IMR-90 (cell line): ENCODE measurements at regions not wholly inside any gene's neighbourhood (a gene's known extent, or its start where the extent isn't known, plus 50 kb on each side); places are given as distances from the start of the nearest gene placed in this dataset.

ENCODE experiments used
- ATAC-seq: fragments of 200-7000 bp; cut with Tn5 transposase; 2 replicates; pipeline ENCODE4 v1.9.1; 2020; ENCODE audit warnings: low read depth, mild to moderate bottlenecking, moderate library complexity
- BruUV-seq: library from RNA; stranded (reverse); fragments of 400-500 nt; replicated peaks from 2 replicates; lab custom pipeline; 2021; lab: Mats Ljungman, UMichigan
- CTCF ChIA-PET: fragments of 300-600 bp; formaldehyde crosslinking; extraction: SDS; loops from one replicate; lab custom pipeline; 2021; ENCODE audit warnings: antibody characterized with exemption; lab: Yijun Ruan, JAX
- POLR2A ChIA-PET: fragments of 300-600 bp; sonication (Branson Sonifier 250); formaldehyde crosslinking; loops from one replicate; lab custom pipeline; 2022; ENCODE audit warnings: antibody characterized with exemption; ENCODE audit not compliant: unreplicated experiment; lab: Charles Lee
- DNase-seq: peaks from one replicate; pipeline ENCODE4 v3.0.0; 2013
- H2AFZ ChIP-seq: replicated peaks from 2 replicates; pipeline ENCODE3; 2013; ENCODE audit warnings: low read length, mild to moderate bottlenecking; ENCODE audit not compliant: poor library complexity
- H2AK5ac ChIP-seq: 2 replicates; pipeline ENCODE4 v1.6.1; 2013; ENCODE audit warnings: low read depth, low read length, inconsistent platforms
- H2AK9ac ChIP-seq: replicated peaks from 2 replicates; pipeline ENCODE3; 2013; ENCODE audit warnings: mild to moderate bottlenecking, low read depth, low read length, moderate library complexity; ENCODE audit not compliant: poor library complexity
- H2BK120ac ChIP-seq: 2 replicates; pipeline ENCODE4 v1.6.1; 2013; ENCODE audit warnings: low read depth, low read length, inconsistent platforms
- H2BK15ac ChIP-seq: 3 replicates; pipeline ENCODE4 v1.6.1; 2013; ENCODE audit warnings: low read depth, low read length, inconsistent platforms
- H2BK20ac ChIP-seq: 2 replicates; pipeline ENCODE4 v1.6.1; 2013; ENCODE audit warnings: low read depth, mild to moderate bottlenecking, inconsistent platforms, low read length, moderate library complexity
- H2BK5ac ChIP-seq: 2 replicates; pipeline ENCODE4 v1.6.1; 2013; ENCODE audit warnings: mild to moderate bottlenecking, low read depth, low read length, inconsistent platforms; ENCODE audit not compliant: poor library complexity, severe bottlenecking
- H3K14ac ChIP-seq: replicated peaks from 2 replicates; pipeline ENCODE4 v1.6.1; 2013; ENCODE audit warnings: low read depth, low read length, inconsistent platforms
- H3K18ac ChIP-seq: 2 replicates; pipeline ENCODE4 v1.6.1; 2013; ENCODE audit warnings: low read depth, low read length, control low read depth
- H3K23ac ChIP-seq: 2 replicates; pipeline ENCODE4 v1.6.1; 2013; ENCODE audit warnings: low read depth, low read length, inconsistent platforms
- H3K27ac ChIP-seq: 2 replicates; pipeline ENCODE4 v1.5.1; 2013; ENCODE audit warnings: mild to moderate bottlenecking, control low read depth, low read length; ENCODE audit not compliant: insufficient read depth
- H3K27me3 ChIP-seq: 2 replicates; pipeline ENCODE4 v1.6.1; 2013; ENCODE audit warnings: low read length; ENCODE audit not compliant: control insufficient read depth, insufficient read depth
- H3K36me3 ChIP-seq: 2 replicates; pipeline ENCODE4 v1.6.1; 2013; ENCODE audit warnings: low read length, mixed read lengths; ENCODE audit not compliant: control insufficient read depth, insufficient read depth
- H3K4ac ChIP-seq: 2 replicates; pipeline ENCODE4 v1.6.1; 2013; ENCODE audit warnings: low read depth, low read length, inconsistent platforms
- H3K4me1 ChIP-seq: 2 replicates; pipeline ENCODE4 v1.6.1; 2013; ENCODE audit warnings: low read length, mixed read lengths; ENCODE audit not compliant: control insufficient read depth, insufficient read depth
- H3K4me2 ChIP-seq: 2 replicates; pipeline ENCODE4 v1.6.1; 2013; ENCODE audit warnings: low read depth, mild to moderate bottlenecking, control low read depth, low read length, moderate library complexity
- H3K4me3 ChIP-seq: 2 replicates; pipeline ENCODE4 v1.5.1; 2013; ENCODE audit warnings: low read depth, mild to moderate bottlenecking, control low read depth, low read length, moderate library complexity; ENCODE audit not compliant: insufficient read depth
- H3K56ac ChIP-seq: 2 replicates; pipeline ENCODE4 v1.6.1; 2013; ENCODE audit warnings: low read length, inconsistent platforms; ENCODE audit not compliant: insufficient read depth; ENCODE audit errors: extremely low read depth
- H3K79me1 ChIP-seq, 2 experiments: 2 replicates each; pipeline ENCODE4 v1.6.1; 2013; ENCODE audit warnings: low read length in 2 of 2, inconsistent platforms in 1 of 2, low read depth in 1 of 2
- H3K9ac ChIP-seq: 2 replicates; pipeline ENCODE4 v1.6.1; 2013; ENCODE audit warnings: low read depth, low read length, control low read depth
- H3K9me1 ChIP-seq: 2 replicates; pipeline ENCODE4 v1.6.1; 2013; ENCODE audit warnings: low read length, inconsistent platforms; ENCODE audit not compliant: insufficient read depth
- H3K9me3 ChIP-seq: 2 replicates; pipeline ENCODE4 v1.6.1; 2013; ENCODE audit warnings: low read length; ENCODE audit not compliant: control insufficient read depth, insufficient read depth
- H4K20me1 ChIP-seq: 2 replicates; pipeline ENCODE4 v1.6.1; 2013; ENCODE audit warnings: low read length, inconsistent platforms; ENCODE audit not compliant: insufficient read depth
- H4K5ac ChIP-seq: 2 replicates; pipeline ENCODE4 v1.6.1; 2013; ENCODE audit warnings: mild to moderate bottlenecking, low read depth, low read length, control low read depth
- H4K8ac ChIP-seq, 2 experiments: 2 replicates each; pipeline ENCODE4 v1.6.1; 2013; ENCODE audit warnings: low read depth in 2 of 2, low read length in 2 of 2, control low read depth in 1 of 2, inconsistent platforms in 1 of 2
- H4K91ac ChIP-seq: 2 replicates; pipeline ENCODE4 v1.6.1; 2013; ENCODE audit warnings: low read depth, low read length, inconsistent platforms; ENCODE audit not compliant: insufficient read depth
- BHLHE40 ChIP-seq: fragments of 150-350 bp; IDR thresholded peaks from 2 replicates; pipeline ENCODE4 v1.6.1; 2016; ENCODE audit warnings: mild to moderate bottlenecking, low read depth, low read length
- CEBPB ChIP-seq: IDR thresholded peaks from 2 replicates; pipeline ENCODE4 v1.6.1; 2012; ENCODE audit warnings: low read depth, low read length, improper control_type of control experiment
- CHD1 ChIP-seq: IDR thresholded peaks from 2 replicates; pipeline ENCODE4 v1.6.1; 2012; ENCODE audit warnings: low read depth, low read length, improper control_type of control experiment
- CTCF ChIP-seq: conservative IDR thresholded peaks from 2 replicates; pipeline ENCODE4 v1.5.1; 2012; ENCODE audit warnings: mild to moderate bottlenecking, low read depth, low read length, improper control_type of control experiment
- ELK1 ChIP-seq: fragments of 150-350 bp; IDR thresholded peaks from 2 replicates; pipeline ENCODE4 v1.6.1; 2016; ENCODE audit warnings: low read depth, mild to moderate bottlenecking, low read length, moderate library complexity, borderline replicate concordance
- FOS ChIP-seq: fragments of 150-350 bp; IDR thresholded peaks from 2 replicates; pipeline ENCODE4 v1.6.1; 2016; ENCODE audit warnings: low read depth, low read length
- MAFK ChIP-seq: IDR thresholded peaks from 2 replicates; pipeline ENCODE4 v1.6.1; 2012; ENCODE audit warnings: low read depth, low read length, improper control_type of control experiment
- MAZ ChIP-seq: IDR thresholded peaks from 2 replicates; pipeline ENCODE4 v1.6.1; 2012; ENCODE audit warnings: low read depth, mild to moderate bottlenecking, low read length, improper control_type of control experiment, moderate library complexity, borderline replicate concordance
- MXI1 ChIP-seq: IDR thresholded peaks from 2 replicates; pipeline ENCODE4 v1.6.1; 2012; ENCODE audit warnings: low read depth, mild to moderate bottlenecking, low read length, moderate library complexity, borderline replicate concordance
- NFE2L2 ChIP-seq: fragments of 150-350 bp; IDR thresholded peaks from 2 replicates; pipeline ENCODE4 v1.6.1; 2016; ENCODE audit warnings: low read depth, mild to moderate bottlenecking, low read length
- POLR2A ChIP-seq: IDR thresholded peaks from 2 replicates; pipeline ENCODE4 v1.6.1; 2012; ENCODE audit warnings: mild to moderate bottlenecking, low read depth, low read length
- RAD21 ChIP-seq: IDR thresholded peaks from 2 replicates; pipeline ENCODE4 v1.6.1; 2012; ENCODE audit warnings: low read length, improper control_type of control experiment
- RCOR1 ChIP-seq: IDR thresholded peaks from 2 replicates; pipeline ENCODE4 v1.6.1; 2012; ENCODE audit warnings: mild to moderate bottlenecking, low read length, improper control_type of control experiment; ENCODE audit not compliant: insufficient replicate concordance
- RFX5 ChIP-seq: IDR thresholded peaks from 2 replicates; pipeline ENCODE4 v1.8.0; 2012; ENCODE audit warnings: low read depth, mild to moderate bottlenecking, low read length, moderate library complexity
- SMC3 ChIP-seq: fragments of 150-350 bp; IDR thresholded peaks from 2 replicates; pipeline ENCODE4 v1.6.1; 2016; ENCODE audit warnings: low read depth, mild to moderate bottlenecking, antibody characterized with exemption, low read length, moderate library complexity
- USF2 ChIP-seq: fragments of 150-350 bp; IDR thresholded peaks from 2 replicates; pipeline ENCODE4 v1.6.1; 2017; ENCODE audit warnings: mild to moderate bottlenecking, antibody characterized with exemption, low read length, low read depth
- WGBS, 2 experiments: methylation state at CpG; one replicate each; pipeline versions ENCODE4 v1.1.5 to v1.1.7; 2013; ENCODE audit warnings: missing lambda C conversion rate in 2 of 2; ENCODE audit not compliant: insufficient read length in 1 of 2; ENCODE audit errors: extremely low coverage in 2 of 2; 5-methylcytosine and 5-hydroxymethylcytosine counted together
- dilution Hi-C: fragments of 300-500 bp; cut with HindIII; formaldehyde crosslinking; loops from one replicate; pipeline ENCODE4 v1.14.3; 2018; ENCODE audit warnings: low sequenced_read_pairs; ENCODE audit not compliant: unreplicated experiment
- in situ Hi-C: fragments of 300-500 bp; cut with MboI; formaldehyde crosslinking; loops from 3 replicates; pipeline ENCODE4 v1.14.3; 2019; ENCODE audit warnings: low sequenced_read_pairs, inconsistent platforms, mixed read lengths
- intact Hi-C: fragments of 100-400 bp; cut with micrococcal nuclease; formaldehyde crosslinking; loops from 2 replicates; pipeline ENCODE4 v1.10.0; 2022

GRCh38 chr9:90128587-90129190 lies 513.9 kb downstream of the DIRAS2 start:
- Histone ChIP-seq H3K4ac (no peak overlapping the region), H4K8ac (no peak overlapping the region)

More at GRCh38 chr9:90128587-90129190, 513.9 kb downstream of the DIRAS2 start:
- H2AK5ac ChIP-seq: no peak overlapping the region
- no peaks in the 10 kb centered on the region for H4K20me1 ChIP-seq
- H3K56ac ChIP-seq: no peak overlapping the region
- H3K4me2 ChIP-seq: no peak overlapping the region
- ATAC-seq (no peak), DNase-seq (no peak)
- H3K36me3 ChIP-seq: no peaks in the 10 kb centered on the region
- H3K18ac ChIP-seq: no peak overlapping the region
- H3K27ac ChIP-seq: no peak overlapping the region
- H3K9me3 ChIP-seq: no peaks in the 10 kb centered on the region
- no peak overlapping the region for H4K91ac ChIP-seq
- H3K9me1 ChIP-seq: no peaks in the 10 kb centered on the region
- TF ChIP-seq NFE2L2: no peak
- TF ChIP-seq SMC3: no peak
- no peak for TF ChIP-seq MAZ
- TF ChIP-seq CTCF: no peak
- TF ChIP-seq RFX5: no peak
- TF ChIP-seq RAD21: no peak
- no peak for TF ChIP-seq BHLHE40
- no peak for TF ChIP-seq MXI1
- no peak for TF ChIP-seq FOS
- no peak for TF ChIP-seq MAFK
- no peak for TF ChIP-seq RCOR1
- TF ChIP-seq USF2: no peak
- TF ChIP-seq CEBPB: no peak
- no peak for TF ChIP-seq CHD1
- no peak for TF ChIP-seq POLR2A
- no peak for TF ChIP-seq ELK1
- no peak overlapping the region for H4K5ac ChIP-seq
- H3K79me1 ChIP-seq: no peaks in the 10 kb centered on the region
- no peaks in the 10 kb centered on the region for H3K4me1 ChIP-seq
- no peak overlapping the region for H2BK20ac ChIP-seq
- no peak overlapping the region for H2AFZ ChIP-seq
- no peak overlapping the region for H3K9ac ChIP-seq
- CTCF ChIA-PET: no interaction called here
- no peaks in the 10 kb centered on the region for H3K27me3 ChIP-seq
- POLR2A ChIA-PET: no interaction called here
- no peak overlapping the region for H2BK5ac ChIP-seq
- in situ Hi-C loops: no loop called here
- no peak overlapping the region for H2AK9ac ChIP-seq
- no peak overlapping the region for H3K4me3 ChIP-seq
- no peak overlapping the region for H2BK15ac ChIP-seq
- H2BK120ac ChIP-seq: no peak overlapping the region
- no peak overlapping the region for H3K14ac ChIP-seq
- no TSS peak for BruUV-seq
- intact Hi-C loops: no loop called here
- dilution Hi-C loops: no loop called here
- H3K23ac ChIP-seq: no peak overlapping the region
- WGBS, 2 experiments: no CpG with 5 or more reads among the region's 7 CpGs
